ENCODE measurements at regions not wholly inside any gene's neighbourhood (a gene's known extent, or its start where the extent isn't known, plus 50 kb on each side); places are given as distances from the start of the nearest gene placed in this dataset.
A peak's percentile ranks its signal among the peaks of the same experiment; 100 is the strongest.

- DNase-seq (peak; percentile 67 to 77), ATAC-seq (peak; percentile 86 to 87)
- Histone ChIP-seq H3K4me1 (peaks cover 20 to 25% of the 10 kb centered on the region in 2 donors), H3K27me3 (no peaks in the 10 kb centered on the region), H3K9me3 (peaks cover 0 to 14% (median 0%) of the 10 kb centered on the region in 3 donors), H3K36me3 (no peaks in the 10 kb centered on the region), H3K27ac (peak overlapping the region; percentile 65 to 78 (median 76)), H3K4me3 (peak overlapping the region; percentile 69 to 79 (median 70))
- TF ChIP-seq POLR2A (IDR thresholded peaks at IDR 0.05) (no peak), CTCF (IDR thresholded peaks at IDR 0.05 in 4 of 5, conservative IDR thresholded peaks at IDR 0.05 in 1 of 5) (no peak)
- intact Hi-C loops (cut with DNase I; ENCODE audit: low total_unique reads) (loop anchor here (1.0 to 10.0 kb wide), 6 partner anchors 52 to 829 kb away; partner anchors contain the start of genes ATP6V0E2, EZH2 and ZNF862), in situ Hi-C loops (cut with MboI; ENCODE audit: low sequenced_read_pairs in 4 of 4) (no loop called here)
Measured at GRCh38 chr7:149714081-149714909, 59.1 kb downstream of the ZNF467 start.

- intact Hi-C loops (cut with DNase I; ENCODE audit: low total_unique reads) (loop anchor here (1.0 to 10.0 kb wide), 6 partner anchors 51 to 829 kb away; partner anchors contain the start of genes ATP6V0E2, EZH2 and ZNF862), in situ Hi-C loops (cut with MboI; ENCODE audit: low sequenced_read_pairs in 4 of 4) (no loop called here)
- TF ChIP-seq CTCF (IDR thresholded peaks at IDR 0.05 in 4 of 5, conservative IDR thresholded peaks at IDR 0.05 in 1 of 5) (no peak), POLR2A (IDR thresholded peaks at IDR 0.05) (no peak)
- peak overlapping the region; percentile 69 to 79 (median 70) for H3K4me3 ChIP-seq
- peaks cover 0 to 14% (median 0%) of the 10 kb centered on the region in 3 donors for H3K9me3 ChIP-seq
- no peak for ATAC-seq
- H3K36me3 ChIP-seq, result no peaks in the 10 kb centered on the region
- H3K4me1 ChIP-seq, result peaks cover 20 to 25% of the 10 kb centered on the region in 2 donors
- peak overlapping the region in 1 of 4 donors; percentile 78 for H3K27ac ChIP-seq
- no peaks in the 10 kb centered on the region for H3K27me3 ChIP-seq
- DNase-seq, result no peak
Measured at GRCh38 chr7:149713731-149714068, 59.7 kb downstream of the ZNF467 start.

- no peaks in the 10 kb centered on the region for H3K27me3 ChIP-seq
- intact Hi-C loops (cut with DNase I; ENCODE audit: low total_unique reads), result loop anchor here (5.0 to 10.0 kb wide), 2 partner anchors 124 to 828 kb away; partner anchors contain the start of genes EZH2 and ZNF862
- DNase-seq, result no peak
- H3K4me1 ChIP-seq, result peaks cover 20 to 25% of the 10 kb centered on the region in 2 donors
- TF ChIP-seq CTCF (IDR thresholded peaks at IDR 0.05 in 4 of 5, conservative IDR thresholded peaks at IDR 0.05 in 1 of 5), result no peak
- TF ChIP-seq POLR2A (IDR thresholded peaks at IDR 0.05), result no peak
- H3K36me3 ChIP-seq, result no peaks in the 10 kb centered on the region
- H3K4me3 ChIP-seq, result no peak overlapping the region
- peaks cover 0 to 14% (median 0%) of the 10 kb centered on the region in 3 donors for H3K9me3 ChIP-seq
- in situ Hi-C loops (cut with MboI; ENCODE audit: low sequenced_read_pairs in 4 of 4), result no loop called here
- ATAC-seq, result no peak
- H3K27ac ChIP-seq, result no peak overlapping the region
Measured at GRCh38 chr7:149713061-149713730, 60.2 kb downstream of the ZNF467 start.

- Histone ChIP-seq H3K4me1 (no peaks in the 10 kb centered on the region), H3K27me3 (no peaks in the 10 kb centered on the region), H3K4me3 (no peak overlapping the region), H3K9me3 (peaks cover 0 to 14% (median 0%) of the 10 kb centered on the region in 3 donors), H3K36me3 (no peaks in the 10 kb centered on the region), H3K27ac (no peak overlapping the region)
- TF ChIP-seq CTCF (IDR thresholded peaks at IDR 0.05 in 4 of 5, conservative IDR thresholded peaks at IDR 0.05 in 1 of 5) (no peak), POLR2A (IDR thresholded peaks at IDR 0.05) (no peak)
- in situ Hi-C loops (cut with MboI; ENCODE audit: low sequenced_read_pairs in 4 of 4) (no loop called here), intact Hi-C loops (cut with DNase I; ENCODE audit: low total_unique reads) (no loop called here)
- no peak for DNase-seq
- no peak for ATAC-seq
Measured at GRCh38 chr7:149708026-149708425, 65.4 kb downstream of the ZNF467 start.

Data from gastrocnemius medialis (tissue), 4 donors.